ENCODE measurements at regions not wholly inside any gene's neighbourhood (a gene's known extent, or its start where the extent isn't known, plus 50 kb on each side); places are given as distances from the start of the nearest gene placed in this dataset.

DNA sequence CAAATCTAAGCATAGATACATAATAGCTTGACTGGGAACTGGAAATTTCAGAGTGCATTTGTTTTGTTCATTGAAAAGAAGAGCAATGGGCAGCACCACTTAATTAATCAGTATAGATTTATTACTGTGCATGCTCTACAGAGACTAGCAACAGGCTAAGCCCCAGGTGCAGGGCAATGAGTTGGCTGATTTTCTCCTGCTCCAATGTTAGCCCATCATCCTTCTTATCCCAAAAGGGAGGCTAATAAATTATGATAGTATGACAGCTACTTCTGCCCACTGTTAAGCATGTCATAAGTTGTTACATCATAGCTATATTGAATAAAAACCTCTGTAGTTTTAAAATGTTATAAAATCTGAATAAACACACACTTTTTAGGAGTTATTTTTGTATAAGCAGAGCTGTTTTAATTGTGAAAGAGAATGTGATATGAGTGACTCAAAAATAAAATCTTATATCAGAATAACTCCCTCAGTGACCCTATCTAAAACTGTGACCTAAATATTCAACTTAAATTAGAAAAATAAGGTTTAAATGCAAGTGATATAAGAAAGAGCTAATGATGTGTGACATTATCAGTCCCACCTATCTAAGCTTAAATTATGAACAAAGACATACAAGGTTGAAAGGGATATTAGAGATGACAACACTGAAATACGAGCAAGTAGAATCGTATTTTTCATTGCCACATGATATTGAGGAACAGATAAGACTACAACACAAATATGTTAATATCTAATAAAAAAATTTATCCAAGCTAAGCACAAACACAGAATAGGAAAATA is 967.3 kb upstream of the ADGRB3 start:
- Histone ChIP-seq H3K27ac (ENCODE audit: low read length) (no peak overlapping the region), H3K4me1 (ENCODE audit: low read length) (no peaks in the 10 kb centered on the region), H3K36me3 (replicated peaks; ENCODE audit: insufficient read depth, low read length) (no peaks in the 10 kb centered on the region), H3K27me3 (replicated peaks; ENCODE audit: insufficient read depth, low read length) (no peaks in the 10 kb centered on the region), H3F3A (ENCODE audit: insufficient read depth, low read length) (no peaks in the 10 kb centered on the region), H3K9me3 (replicated peaks; ENCODE audit: insufficient read depth, low read length) (no peaks in the 10 kb centered on the region), H2AFZ (ENCODE audit: low read length) (no peak overlapping the region), H3K4me2 (ENCODE audit: low read depth, low read length) (no peak overlapping the region), H3K4me3 (ENCODE audit: low read length) (no peak overlapping the region), H3K9me2 (replicated peaks; ENCODE audit: insufficient read depth, low read length) (no peaks in the 10 kb centered on the region), H4K20me1 (ENCODE audit: insufficient read depth, low read length) (no peaks in the 10 kb centered on the region), H3K9ac (ENCODE audit: low read length) (no peak overlapping the region), H3K79me2 (ENCODE audit: low read length) (no peaks in the 10 kb centered on the region)
- DNase-seq, result no peak
- TF ChIP-seq, protein P1, sequence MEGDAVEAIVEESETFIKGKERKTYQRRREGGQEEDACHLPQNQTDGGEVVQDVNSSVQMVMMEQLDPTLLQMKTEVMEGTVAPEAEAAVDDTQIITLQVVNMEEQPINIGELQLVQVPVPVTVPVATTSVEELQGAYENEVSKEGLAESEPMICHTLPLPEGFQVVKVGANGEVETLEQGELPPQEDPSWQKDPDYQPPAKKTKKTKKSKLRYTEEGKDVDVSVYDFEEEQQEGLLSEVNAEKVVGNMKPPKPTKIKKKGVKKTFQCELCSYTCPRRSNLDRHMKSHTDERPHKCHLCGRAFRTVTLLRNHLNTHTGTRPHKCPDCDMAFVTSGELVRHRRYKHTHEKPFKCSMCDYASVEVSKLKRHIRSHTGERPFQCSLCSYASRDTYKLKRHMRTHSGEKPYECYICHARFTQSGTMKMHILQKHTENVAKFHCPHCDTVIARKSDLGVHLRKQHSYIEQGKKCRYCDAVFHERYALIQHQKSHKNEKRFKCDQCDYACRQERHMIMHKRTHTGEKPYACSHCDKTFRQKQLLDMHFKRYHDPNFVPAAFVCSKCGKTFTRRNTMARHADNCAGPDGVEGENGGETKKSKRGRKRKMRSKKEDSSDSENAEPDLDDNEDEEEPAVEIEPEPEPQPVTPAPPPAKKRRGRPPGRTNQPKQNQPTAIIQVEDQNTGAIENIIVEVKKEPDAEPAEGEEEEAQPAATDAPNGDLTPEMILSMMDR (IDR thresholded peaks at IDR 0.05; ENCODE audit: low read length), result no peak
- no peak for TF ChIP-seq EZH2phosphoT487 (IDR thresholded peaks at IDR 0.05; ENCODE audit: low read length)
- TF ChIP-seq EZH2 (optimal IDR thresholded peaks at IDR 0.05; ENCODE audit: low read depth, low read length), result no peak

DNA sequence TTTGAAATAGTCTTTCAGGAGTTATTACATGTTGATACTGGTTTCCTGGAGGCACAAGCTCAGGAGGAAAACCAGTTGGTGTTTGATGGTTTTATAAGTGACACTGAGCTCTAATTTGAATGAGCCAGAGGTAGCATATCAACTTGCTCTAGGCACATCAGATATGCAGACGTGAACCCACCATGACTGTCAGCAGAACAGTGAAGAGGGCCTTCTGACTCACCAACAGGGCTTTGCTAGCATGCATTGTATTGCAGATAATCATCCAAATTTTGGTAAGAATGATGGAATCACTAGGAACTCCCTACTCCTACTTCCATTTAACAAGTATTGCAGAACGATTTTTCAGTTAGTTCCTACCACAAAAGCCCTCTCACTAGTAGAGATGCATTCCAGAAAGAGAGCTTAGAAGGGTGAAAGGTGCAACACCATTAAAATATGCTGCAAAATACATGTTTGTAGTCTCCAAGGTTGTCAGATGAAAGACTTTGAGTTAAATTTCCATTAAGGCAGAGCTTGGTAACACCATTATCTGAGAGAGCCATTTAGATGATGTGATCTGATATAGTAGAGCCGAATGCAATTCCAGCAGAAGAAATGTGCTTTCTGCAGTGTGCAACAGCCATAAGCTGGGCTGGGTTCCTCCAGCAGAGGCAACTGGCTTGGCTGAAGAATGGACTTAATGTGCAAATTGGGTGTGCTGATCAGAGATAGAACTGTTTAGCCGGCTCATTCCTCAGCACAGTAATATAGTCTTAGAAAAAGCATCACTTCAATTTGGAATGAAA is 968.7 kb upstream of the ADGRB3 start:
- TF ChIP-seq EZH2 (optimal IDR thresholded peaks at IDR 0.05; ENCODE audit: low read depth, low read length) (no peak), EZH2phosphoT487 (IDR thresholded peaks at IDR 0.05; ENCODE audit: low read length) (no peak)
- TF ChIP-seq, protein P1 (IDR thresholded peaks at IDR 0.05; ENCODE audit: low read length), result no peak
- Histone ChIP-seq H3K4me1 (ENCODE audit: low read length) (no peaks in the 10 kb centered on the region), H3K4me2 (ENCODE audit: low read depth, low read length) (no peak overlapping the region), H3K9ac (ENCODE audit: low read length) (no peak overlapping the region), H3K9me3 (replicated peaks; ENCODE audit: insufficient read depth, low read length) (no peaks in the 10 kb centered on the region), H3K36me3 (replicated peaks; ENCODE audit: insufficient read depth, low read length) (no peaks in the 10 kb centered on the region), H3K4me3 (ENCODE audit: low read length) (no peak overlapping the region), H3K27me3 (replicated peaks; ENCODE audit: insufficient read depth, low read length) (no peaks in the 10 kb centered on the region), H3K79me2 (ENCODE audit: low read length) (no peaks in the 10 kb centered on the region), H2AFZ (ENCODE audit: low read length) (no peak overlapping the region), H3F3A (ENCODE audit: insufficient read depth, low read length) (no peaks in the 10 kb centered on the region), H4K20me1 (ENCODE audit: insufficient read depth, low read length) (no peaks in the 10 kb centered on the region), H3K9me2 (replicated peaks; ENCODE audit: insufficient read depth, low read length) (no peaks in the 10 kb centered on the region), H3K27ac (ENCODE audit: low read length) (no peak overlapping the region)
- DNase-seq, result no peak

DNA sequence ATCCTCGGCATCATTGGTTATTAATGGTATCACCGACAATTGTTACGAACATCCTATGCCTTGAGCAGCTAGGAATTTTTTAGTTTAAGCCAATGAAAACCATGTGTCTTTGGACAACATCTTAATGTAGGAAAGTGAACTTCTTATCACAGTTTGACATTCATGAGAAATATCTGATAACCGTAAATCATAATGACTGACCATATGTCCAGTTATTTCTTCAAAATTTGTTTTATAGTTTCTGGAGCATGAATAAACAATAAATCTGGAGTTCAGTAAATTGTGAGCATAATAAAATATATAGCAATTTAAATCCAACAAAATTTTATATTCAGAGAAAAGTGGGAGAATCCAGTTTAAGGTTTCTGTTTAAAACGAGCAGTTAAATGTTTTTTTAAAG is 970.1 kb upstream of the ADGRB3 start:
- no peaks in the 10 kb centered on the region for H3K4me1 ChIP-seq (ENCODE audit: low read length)
- no peak overlapping the region for H3K4me3 ChIP-seq (ENCODE audit: low read length)
- DNase-seq, result no peak
- H4K20me1 ChIP-seq (ENCODE audit: insufficient read depth, low read length), result no peaks in the 10 kb centered on the region
- no peak overlapping the region for H3K27ac ChIP-seq (ENCODE audit: low read length)
- TF ChIP-seq EZH2 (optimal IDR thresholded peaks at IDR 0.05; ENCODE audit: low read depth, low read length) (no peak), EZH2phosphoT487 (IDR thresholded peaks at IDR 0.05; ENCODE audit: low read length) (no peak)
- H3K9me3 ChIP-seq (replicated peaks; ENCODE audit: insufficient read depth, low read length), result no peaks in the 10 kb centered on the region
- no peak overlapping the region for H3K4me2 ChIP-seq (ENCODE audit: low read depth, low read length)
- no peaks in the 10 kb centered on the region for H3K27me3 ChIP-seq (replicated peaks; ENCODE audit: insufficient read depth, low read length)
- H3F3A ChIP-seq (ENCODE audit: insufficient read depth, low read length), result no peaks in the 10 kb centered on the region
- no peak overlapping the region for H2AFZ ChIP-seq (ENCODE audit: low read length)
- H3K9ac ChIP-seq (ENCODE audit: low read length), result no peak overlapping the region
- H3K79me2 ChIP-seq (ENCODE audit: low read length), result no peaks in the 10 kb centered on the region
- no peaks in the 10 kb centered on the region for H3K36me3 ChIP-seq (replicated peaks; ENCODE audit: insufficient read depth, low read length)
- no peaks in the 10 kb centered on the region for H3K9me2 ChIP-seq (replicated peaks; ENCODE audit: insufficient read depth, low read length)
